Thyroid gland (tissue), 4 donors: ENCODE measurements at regions not wholly inside any gene's neighbourhood (a gene's known extent, or its start where the extent isn't known, plus 50 kb on each side); places are given as distances from the start of the nearest gene placed in this dataset.

ENCODE experiments used
- CTCF ChIP-seq, 6 experiments: fragments of 200-600 bp in 3 of 6; fragments of 450-650 bp in 3 of 6; sonication (generic) in 3 of 6; IDR thresholded peaks; one replicate each; pipeline ENCODE4 v1.5.1; 2016 to 2019; ENCODE audit warnings: antibody characterized with exemption in 6 of 6, mild to moderate bottlenecking in 2 of 6, inconsistent platforms in 1 of 6, moderate library complexity in 1 of 6
- POLR2A ChIP-seq, 2 donors: fragments of 450-650 bp; IDR thresholded peaks; one replicate each; pipeline ENCODE4 v1.6.1; 2017; ENCODE audit warnings: antibody characterized with exemption in 2 of 2, mild to moderate bottlenecking in 2 of 2, moderate library complexity in 1 of 2

- TF ChIP-seq CTCF (IDR thresholded peaks at IDR 0.05) (no peak), POLR2A (IDR thresholded peaks at IDR 0.05) (no peak)
Observed at GRCh38 chr20:24742989-24743388, 206.1 kb upstream of the CST7 start.
